ENCODE measurements at regions not wholly inside any gene's neighbourhood (a gene's known extent, or its start where the extent isn't known, plus 50 kb on each side); places are given as distances from the start of the nearest gene placed in this dataset.

DNA sequence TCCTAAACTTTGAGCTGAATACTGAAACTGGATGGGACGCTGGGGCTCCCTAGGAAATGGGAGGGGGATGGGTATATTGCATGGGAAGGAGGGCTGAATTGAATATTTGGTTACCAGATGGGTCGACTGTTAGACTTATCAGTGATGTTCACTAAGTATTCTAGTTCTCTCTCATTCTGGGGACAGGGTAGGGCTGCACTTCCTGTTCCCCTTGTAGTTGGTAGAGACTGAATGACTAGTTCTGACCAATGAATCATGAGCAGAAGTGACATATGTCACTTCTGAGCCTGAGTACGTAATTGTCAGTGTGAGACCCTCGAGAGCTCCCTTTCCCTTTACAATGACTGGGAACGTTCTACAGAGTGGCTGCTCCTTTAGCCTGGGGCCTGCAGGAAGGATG lies 55.5 kb upstream of the DMRT1 start:
- no peaks in the 10 kb centered on the region for H3K27me3 ChIP-seq (ENCODE audit: control insufficient read depth, insufficient read depth, low read length)
- no peak overlapping the region for H4K91ac ChIP-seq (ENCODE audit: insufficient read depth, low read depth, low read length)
- no peaks in the 10 kb centered on the region for H3K9me1 ChIP-seq (ENCODE audit: insufficient read depth, low read length)
- H3K4ac ChIP-seq (ENCODE audit: low read depth, low read length): no peak overlapping the region
- H3K27ac ChIP-seq (ENCODE audit: insufficient read depth, low read length): no peak overlapping the region
- H4K5ac ChIP-seq (ENCODE audit: low read depth, low read length): no peak overlapping the region
- H3K79me1 ChIP-seq (ENCODE audit: low read depth in 1 of 2, low read length in 2 of 2): no peaks in the 10 kb centered on the region
- TF ChIP-seq NFE2L2 (IDR thresholded peaks at IDR 0.05; ENCODE audit: low read depth, low read length) (no peak), CTCF (conservative IDR thresholded peaks at IDR 0.05; ENCODE audit: low read depth, low read length) (no peak), CHD1 (IDR thresholded peaks at IDR 0.05; ENCODE audit: low read depth, low read length) (no peak), RAD21 (IDR thresholded peaks at IDR 0.05; ENCODE audit: low read length) (no peak), FOS (IDR thresholded peaks at IDR 0.05; ENCODE audit: low read depth, low read length) (no peak), RCOR1 (IDR thresholded peaks at IDR 0.05; ENCODE audit: insufficient replicate concordance, low read length) (no peak), BHLHE40 (IDR thresholded peaks at IDR 0.05; ENCODE audit: low read depth, low read length) (no peak)
- no TSS peak for BruUV-seq (replicated peaks)
- in situ Hi-C loops (cut with MboI; ENCODE audit: low sequenced_read_pairs): no loop called here
- no peak overlapping the region for H2BK5ac ChIP-seq (ENCODE audit: low read depth, low read length, poor library complexity, severe bottlenecking)
- DNase-seq (no peak), ATAC-seq (ENCODE audit: low read depth) (no peak)
- H3K4me1 ChIP-seq (ENCODE audit: control insufficient read depth, insufficient read depth, low read length): peaks cover 3% of the 10 kb centered on the region; the same call in 1 of the 2 replicates
- H2AK9ac ChIP-seq (replicated peaks; ENCODE audit: low read depth, low read length, poor library complexity): no peak overlapping the region
- H3K4me2 ChIP-seq (ENCODE audit: low read depth, low read length): no peak overlapping the region
- H4K8ac ChIP-seq (ENCODE audit: low read depth in 2 of 2, low read length in 2 of 2): no peak overlapping the region
- no peak overlapping the region for H2AK5ac ChIP-seq (ENCODE audit: low read depth, low read length)
- POLR2A ChIA-PET (ENCODE audit: unreplicated experiment): no interaction called here
- dilution Hi-C loops (cut with HindIII; ENCODE audit: low sequenced_read_pairs, unreplicated experiment): no loop called here
- no peak overlapping the region for H3K23ac ChIP-seq (ENCODE audit: low read depth, low read length)
- no peaks in the 10 kb centered on the region for H4K20me1 ChIP-seq (ENCODE audit: insufficient read depth, low read length)
- H3K56ac ChIP-seq (ENCODE audit: extremely low read depth, insufficient read depth, low read length): no peak overlapping the region
- no peak overlapping the region for H2BK15ac ChIP-seq (ENCODE audit: low read depth, low read length)
- H3K18ac ChIP-seq (ENCODE audit: low read depth, low read length): no peak overlapping the region
- no peak overlapping the region for H2BK20ac ChIP-seq (ENCODE audit: low read depth, low read length)
- no peak overlapping the region for H3K9ac ChIP-seq (ENCODE audit: low read depth, low read length)
- no peak overlapping the region for H3K14ac ChIP-seq (replicated peaks; ENCODE audit: low read depth, low read length)
- CTCF ChIA-PET: interaction anchor here (1.1 kb wide), 1 partner anchor 8 kb away, joined by 3 read pairs; no protein-coding TSS in a partner anchor
- no peak overlapping the region for H2BK120ac ChIP-seq (ENCODE audit: low read depth, low read length)
- no peaks in the 10 kb centered on the region for H3K36me3 ChIP-seq (ENCODE audit: control insufficient read depth, insufficient read depth, low read length)
- no peaks in the 10 kb centered on the region for H3K9me3 ChIP-seq (ENCODE audit: control insufficient read depth, insufficient read depth, low read length)
- intact Hi-C loops (cut with micrococcal nuclease): no loop called here
- no CpG with 5 or more reads among the region's 5 CpGs for WGBS, 2 experiments (ENCODE audit: extremely low coverage in 2 of 2, insufficient read length in 1 of 2)
- H3K4me3 ChIP-seq (ENCODE audit: insufficient read depth, low read depth, low read length): no peak overlapping the region
- peak overlapping the region; percentile 13 for H2AFZ ChIP-seq (replicated peaks; ENCODE audit: low read length, poor library complexity)

Data from IMR-90 (cell line).